ENCODE measurements at regions not wholly inside any gene's neighbourhood (a gene's known extent, or its start where the extent isn't known, plus 50 kb on each side); places are given as distances from the start of the nearest gene placed in this dataset.

- peak; percentile 22 for DNase-seq
These were observed 138.3 kb upstream of the ID2 start for GRCh38 chr2:8543383-8544170.

DNA sequence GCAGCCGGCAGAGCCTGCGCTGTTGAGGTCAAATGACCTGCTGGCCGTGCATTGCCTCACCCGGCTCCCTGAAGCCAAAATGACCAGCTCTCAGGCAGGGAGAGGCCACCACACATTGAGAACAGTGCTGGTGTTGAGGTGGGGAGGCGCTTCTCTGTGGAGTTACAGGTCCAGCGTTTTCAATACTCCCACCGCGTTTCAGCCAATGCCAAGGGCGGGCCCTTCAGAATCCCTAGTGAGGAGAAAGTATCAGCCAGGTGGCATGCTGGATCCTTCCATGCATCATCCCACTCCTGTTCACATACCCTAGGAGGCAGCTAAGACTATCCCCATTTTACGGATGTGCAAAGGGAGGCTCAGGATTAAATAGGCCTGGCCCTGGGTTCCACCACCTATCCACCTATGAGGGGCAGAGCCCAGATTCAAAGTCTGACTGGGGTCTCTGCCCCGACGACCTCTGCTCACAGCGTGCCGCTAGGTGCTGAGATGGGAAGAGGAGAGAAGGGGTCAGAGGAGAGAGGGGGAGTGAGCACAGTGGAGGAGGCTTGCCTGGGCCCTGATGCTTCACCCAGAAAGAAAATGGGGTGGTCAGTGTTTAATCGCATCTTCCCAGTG is 137.6 kb upstream of the ID2 start:
- no peak for DNase-seq

- DNase-seq, result peak; percentile 51
These were observed 136.8 kb upstream of the ID2 start for GRCh38 chr2:8544786-8545694.

DNA sequence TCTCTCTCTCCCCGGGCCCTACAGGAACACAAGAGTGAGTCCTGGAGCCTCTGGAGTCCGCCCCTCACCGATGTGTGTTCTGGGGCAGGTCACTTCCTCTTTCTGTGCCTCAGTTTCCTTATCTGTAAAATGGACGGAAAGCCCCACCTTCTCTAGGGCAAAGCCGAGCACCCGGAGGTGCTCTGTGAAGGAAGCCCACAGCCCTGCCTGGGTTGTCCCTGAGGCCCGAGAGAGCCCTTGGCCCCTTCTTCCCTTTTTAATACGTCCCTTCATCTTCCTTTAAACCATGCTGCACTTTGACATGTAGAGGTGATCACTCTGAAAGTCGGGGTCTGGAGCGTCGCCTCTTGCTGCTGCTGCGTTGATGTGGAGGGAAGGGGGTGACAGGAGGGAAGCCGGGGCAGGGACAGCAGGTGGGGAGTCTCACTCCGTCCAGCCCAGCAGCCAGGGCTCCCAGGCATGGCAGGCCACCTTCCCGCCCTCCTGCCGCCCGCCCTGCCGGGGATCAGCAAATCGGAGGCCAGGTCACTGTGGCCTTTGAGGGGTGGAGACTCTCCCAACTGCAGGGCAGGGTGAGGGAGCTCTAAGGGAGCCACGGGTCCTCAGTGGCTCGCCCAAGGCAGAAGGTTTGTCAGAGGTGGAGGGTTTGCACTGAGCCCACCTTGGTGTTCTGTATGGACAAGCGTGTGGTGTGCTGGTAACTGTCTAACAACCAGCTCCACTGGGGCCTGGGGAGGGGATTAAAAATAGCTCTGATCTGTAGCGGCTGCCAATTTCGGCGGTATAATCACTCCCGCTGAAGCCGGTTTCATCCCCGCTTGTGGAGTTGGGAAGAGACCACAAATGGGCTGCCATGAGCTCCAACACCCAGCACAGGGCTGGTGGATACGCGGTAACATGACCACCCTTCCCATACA is 135.9 kb upstream of the ID2 start:
- DNase-seq, result no peak

GRCh38 chr2:8546612-8547283 is 135.1 kb upstream of the ID2 start:
- no peak for DNase-seq

GRCh38 chr2:8547284-8548064 is 134.4 kb upstream of the ID2 start:
- DNase-seq, result no peak

GRCh38 chr2:8548065-8548618 is 133.7 kb upstream of the ID2 start:
- DNase-seq, result no peak

GRCh38 chr2:8548619-8549150 is 133.2 kb upstream of the ID2 start:
- no peak for DNase-seq

- DNase-seq, result no peak
These were observed 132.5 kb upstream of the ID2 start for GRCh38 chr2:8549273-8549922.

DNA sequence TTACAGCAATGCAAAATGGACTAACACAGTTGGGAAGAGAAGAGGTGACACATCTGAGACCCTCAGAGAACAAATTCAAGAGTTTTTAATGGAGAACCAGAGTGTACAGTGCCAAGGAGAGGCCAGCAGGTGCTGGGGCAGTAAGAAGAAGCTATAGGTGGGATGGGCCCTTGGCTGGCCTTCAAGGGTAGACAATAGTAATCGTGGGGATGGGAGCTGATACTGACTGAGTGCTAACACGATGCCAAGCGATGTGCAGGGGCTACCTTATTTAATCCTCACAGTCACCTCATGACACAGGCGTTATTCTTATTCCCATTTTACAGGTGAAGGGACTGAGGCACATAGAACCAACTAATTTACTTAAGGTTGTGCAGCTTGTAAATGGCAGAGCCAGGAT is 131.9 kb upstream of the ID2 start:
- DNase-seq, result no peak

DNA sequence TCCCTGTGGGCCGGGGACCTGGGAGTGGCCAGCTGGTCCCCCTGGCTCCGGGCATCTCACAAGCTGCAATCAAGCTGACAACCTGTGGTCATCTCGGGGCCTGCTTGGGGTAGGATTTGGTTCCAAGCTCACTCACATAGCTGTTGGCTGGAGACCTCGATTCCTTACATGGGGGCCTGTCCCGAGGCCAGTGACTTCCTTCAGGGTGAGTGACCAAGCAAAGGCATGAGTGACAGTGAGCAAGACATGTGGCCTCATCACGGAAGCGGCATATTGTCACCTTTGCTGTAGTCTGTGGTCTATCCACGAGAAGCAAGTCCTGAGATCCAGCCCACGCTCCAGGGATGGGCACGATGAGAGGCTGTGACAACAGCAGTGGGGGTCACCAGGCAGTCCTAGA is 131.4 kb upstream of the ID2 start:
- DNase-seq, result no peak

DNA sequence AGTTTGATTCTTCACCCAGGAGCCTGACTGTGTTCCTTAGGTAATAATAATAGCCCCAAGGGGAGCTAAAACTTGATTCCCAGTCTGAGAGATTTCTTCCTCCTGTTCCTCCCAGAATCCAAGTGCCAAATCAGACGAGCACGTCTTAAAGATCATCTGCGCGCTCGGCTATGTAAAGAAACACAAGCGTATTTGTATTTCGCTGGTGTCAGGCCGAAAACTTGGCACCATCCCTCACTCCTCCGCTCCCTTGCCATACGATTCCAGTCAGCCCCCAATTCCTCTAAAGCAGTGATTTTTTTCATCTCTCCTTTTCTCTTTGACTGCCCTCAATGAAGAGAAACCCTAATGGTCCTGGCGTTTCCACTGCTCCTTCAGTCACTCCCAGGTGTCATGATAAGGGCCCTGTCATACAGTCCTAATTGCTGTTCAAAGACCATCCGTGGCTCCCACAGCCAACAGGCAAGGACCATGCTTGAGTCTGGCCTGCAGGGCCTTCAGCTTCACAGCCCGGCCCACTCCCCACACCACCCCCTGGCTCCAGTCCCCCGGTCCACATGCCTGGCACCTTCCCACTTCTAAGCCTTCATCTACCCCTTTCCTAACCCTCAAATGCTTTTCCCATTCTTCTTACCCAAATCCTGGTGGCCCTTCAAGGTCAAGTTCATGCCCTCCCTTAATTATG is 130.8 kb upstream of the ID2 start:
- no peak for DNase-seq

DNA sequence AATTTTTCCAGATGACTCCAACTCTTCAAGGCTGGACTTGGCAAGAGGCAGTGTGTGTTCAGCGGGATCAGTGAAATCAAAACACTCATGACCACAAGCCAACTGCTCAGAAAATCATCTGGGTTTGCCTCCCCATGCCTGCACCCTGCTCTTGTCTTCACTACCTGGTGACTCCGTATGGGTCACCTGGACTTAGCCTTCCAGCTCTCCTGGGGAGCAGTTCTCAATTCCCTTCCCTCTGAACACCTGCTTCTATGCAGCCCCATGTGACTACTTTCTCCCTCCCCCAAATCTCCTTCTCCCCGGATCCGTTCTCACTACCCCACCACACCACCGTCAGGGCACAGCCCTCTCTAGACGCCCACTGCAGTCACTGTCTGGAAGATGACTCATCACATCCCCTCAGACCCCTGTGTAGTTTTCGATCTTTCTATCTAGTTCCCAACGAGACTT is 130.2 kb upstream of the ID2 start:
- no peak for DNase-seq

DNA sequence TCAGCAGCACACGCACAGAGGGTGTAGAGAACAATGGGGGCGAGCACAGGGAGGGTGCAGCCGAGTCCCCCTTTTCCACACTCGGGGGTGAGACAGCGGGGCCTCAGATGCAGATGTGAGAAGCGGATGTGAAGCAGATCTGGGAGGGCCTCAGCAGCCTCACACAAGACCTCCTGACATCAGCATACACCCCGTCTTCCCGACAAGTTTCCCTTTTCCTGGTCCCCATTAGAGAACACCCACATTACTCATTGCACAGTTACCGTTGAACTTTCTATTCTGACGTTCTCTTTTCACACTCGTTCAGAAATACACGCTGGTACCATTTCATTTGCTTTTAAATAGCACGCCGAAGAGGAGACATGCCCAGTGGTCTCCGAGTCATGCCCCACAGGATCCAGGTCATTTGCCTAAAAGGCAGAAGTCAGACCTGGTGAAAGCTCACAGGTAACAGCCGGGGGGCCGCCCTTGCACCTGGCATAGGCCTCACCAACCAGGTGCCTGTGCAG is 129.5 kb upstream of the ID2 start:
- DNase-seq, result no peak

DNA sequence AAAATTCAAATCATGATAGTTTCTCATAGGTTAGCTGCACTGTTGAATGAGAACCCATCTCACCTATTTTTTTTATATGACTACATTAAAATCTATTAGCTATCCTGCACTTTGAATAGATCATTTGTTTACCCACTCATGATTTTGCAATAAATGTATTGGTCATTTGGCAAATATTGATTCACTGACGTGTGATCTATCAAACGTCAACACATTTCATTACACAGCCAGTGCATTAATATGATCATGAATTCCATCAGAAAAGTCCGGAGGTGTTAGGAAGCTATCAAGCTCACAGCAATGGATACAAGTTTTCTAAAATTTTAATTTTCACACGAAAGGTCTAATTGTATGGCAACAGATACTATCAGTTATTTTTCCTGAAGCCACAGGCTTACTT is 128.2 kb upstream of the ID2 start:
- DNase-seq, result no peak

DNA sequence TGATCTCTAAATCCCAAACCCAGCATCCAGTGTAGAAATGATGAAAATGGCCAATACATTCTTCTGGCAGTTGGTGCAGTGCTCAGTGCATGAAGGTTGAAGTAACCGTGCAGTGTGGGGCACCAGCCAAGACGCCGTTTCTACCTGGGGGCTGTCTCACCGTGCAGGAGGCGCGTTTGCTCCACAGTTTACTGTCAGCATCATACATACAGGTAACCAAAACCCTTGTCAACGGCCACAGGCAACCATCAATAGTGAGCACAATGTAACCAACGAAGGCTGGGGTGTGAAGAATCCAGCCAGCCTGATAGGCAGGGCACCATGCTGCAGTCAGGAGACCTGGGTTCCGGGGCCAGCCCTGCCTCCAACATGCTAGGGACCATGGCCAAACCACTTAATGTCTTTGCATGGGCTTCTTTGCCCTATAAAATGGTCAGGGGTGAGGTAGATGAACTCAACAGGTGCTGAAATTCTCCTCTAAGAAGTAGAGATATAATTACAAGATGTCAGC is 127.5 kb upstream of the ID2 start:
- DNase-seq, result no peak

- DNase-seq, result no peak
These were observed 126.3 kb upstream of the ID2 start for GRCh38 chr2:8555543-8555942.

- DNase-seq, result no peak
These were observed 123.8 kb upstream of the ID2 start for GRCh38 chr2:8558096-8558495.

DNA sequence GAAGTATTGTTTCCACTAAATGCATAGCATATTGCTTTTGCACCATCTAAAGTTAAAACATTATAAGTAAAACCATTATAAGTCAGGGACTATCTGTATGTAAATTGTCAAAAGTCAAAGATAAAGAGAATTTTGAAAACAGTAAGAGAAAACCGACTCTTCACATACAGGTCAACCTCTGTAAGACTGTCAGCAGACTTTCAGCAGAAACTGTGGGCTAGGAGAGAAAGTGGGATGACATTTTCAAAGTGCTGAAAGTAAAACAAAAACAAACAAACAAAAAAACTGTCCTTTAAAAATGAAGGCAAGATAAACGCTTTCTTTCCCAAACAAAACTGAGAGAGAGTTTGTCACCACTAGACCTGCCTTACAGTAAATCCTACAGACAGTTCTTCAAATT is 122.9 kb upstream of the ID2 start:
- no peak for DNase-seq

Measured in activated gamma-delta T cell (primary cell).